GM21526 (cell line): ENCODE measurements at regions not wholly inside any gene's neighbourhood (a gene's known extent, or its start where the extent isn't known, plus 50 kb on each side); places are given as distances from the start of the nearest gene placed in this dataset.
"Not testable (repeated sequence)": the region's sequence is repeated elsewhere in the genome, so short reads cannot be mapped to it uniquely, and the experiment has no call there.

Source experiments
- ATAC-seq: cut with Tn5 transposase; IDR thresholded peaks from one replicate; pipeline ENCODE4 v1.9.1; 2021; ENCODE audit warnings: moderate library complexity; ENCODE audit not compliant: unreplicated experiment, low FRiP score

DNA sequence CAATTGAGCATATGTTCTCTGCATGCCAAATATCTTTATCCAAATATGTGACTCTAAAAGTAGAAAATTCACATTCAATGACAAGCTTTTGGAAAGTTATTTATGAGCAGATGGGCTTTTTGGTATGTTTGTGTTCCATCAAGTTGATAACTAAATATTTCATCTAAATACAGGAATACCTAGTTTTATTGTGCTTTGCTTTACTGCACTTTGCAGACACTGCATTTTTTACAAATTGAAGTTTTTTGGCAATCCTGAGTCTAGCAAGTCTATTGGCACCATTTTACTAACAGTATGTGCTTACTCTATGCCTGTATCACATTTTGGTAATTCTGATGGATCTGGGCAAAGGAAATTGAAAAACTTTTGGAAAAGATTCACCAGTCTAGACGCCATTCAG lies 133.8 kb downstream of the ATXN7L3B start:
- ATAC-seq, result no peak

DNA sequence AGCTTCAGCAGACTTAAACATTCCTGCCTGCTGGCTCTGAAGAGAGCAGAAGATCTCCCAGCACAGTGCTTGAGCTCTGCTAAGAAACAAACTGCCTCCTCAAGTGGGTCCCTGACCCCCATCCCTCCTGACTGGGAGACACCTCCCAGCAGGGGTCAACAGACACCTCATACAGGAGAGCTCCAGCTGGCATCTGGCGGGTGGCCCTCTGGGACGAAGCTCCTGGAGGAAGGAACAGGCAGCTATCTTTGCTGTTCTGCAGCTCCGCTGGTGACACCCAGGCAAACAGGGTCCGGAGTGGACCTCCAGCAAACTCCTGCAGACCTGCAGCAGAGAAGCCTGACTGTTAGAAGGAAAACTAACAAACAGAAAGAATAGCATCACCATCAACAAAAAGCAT lies 139.3 kb downstream of the ATXN7L3B start:
- ATAC-seq, result not testable (repeated sequence)

DNA sequence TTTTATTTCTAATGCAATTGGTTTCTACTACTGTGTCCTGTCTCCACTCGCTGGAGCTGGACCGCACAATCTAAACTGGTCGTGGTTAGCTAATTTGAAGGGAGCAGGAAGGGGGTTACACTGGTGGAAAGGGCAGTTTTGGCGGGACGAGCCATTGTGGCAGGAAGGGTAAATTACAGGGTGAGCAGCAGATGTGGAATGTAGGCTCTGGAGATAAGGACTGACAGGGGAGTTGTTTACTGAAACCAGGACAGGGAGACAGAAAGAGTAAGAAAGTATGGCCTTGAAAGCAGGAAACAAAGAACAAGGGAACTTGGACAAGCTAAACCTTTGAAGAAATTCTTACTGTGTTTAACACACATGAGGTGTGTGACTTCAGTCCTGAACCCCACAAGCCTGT lies 147.8 kb downstream of the ATXN7L3B start:
- no peak for ATAC-seq

DNA sequence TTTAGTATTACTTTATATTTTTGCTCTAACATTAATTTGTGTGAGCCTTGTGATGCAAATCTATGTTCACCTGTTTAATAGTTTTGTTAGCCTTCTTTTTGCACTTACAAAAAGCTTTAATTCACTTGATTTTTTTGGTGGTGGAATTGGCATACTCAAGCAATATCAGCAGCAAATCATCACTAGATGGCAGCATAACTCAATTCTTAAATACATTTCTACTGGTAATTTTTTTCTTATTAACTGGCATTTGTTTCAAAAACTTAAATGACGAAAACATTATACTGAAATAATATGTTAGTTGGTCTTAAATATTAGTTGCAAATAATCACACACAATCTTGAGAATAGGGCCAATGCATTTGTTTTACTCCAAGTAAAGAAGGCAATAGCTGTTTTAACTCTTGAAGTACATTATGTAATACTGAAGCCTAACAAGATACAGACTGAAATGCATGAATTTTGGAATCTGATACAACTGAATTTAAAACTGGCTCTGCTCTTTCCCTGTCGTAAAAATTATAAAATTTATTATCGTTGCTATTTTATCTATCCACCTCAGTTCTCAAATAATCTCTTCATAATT lies 151.5 kb downstream of the ATXN7L3B start:
- ATAC-seq, result no peak

DNA sequence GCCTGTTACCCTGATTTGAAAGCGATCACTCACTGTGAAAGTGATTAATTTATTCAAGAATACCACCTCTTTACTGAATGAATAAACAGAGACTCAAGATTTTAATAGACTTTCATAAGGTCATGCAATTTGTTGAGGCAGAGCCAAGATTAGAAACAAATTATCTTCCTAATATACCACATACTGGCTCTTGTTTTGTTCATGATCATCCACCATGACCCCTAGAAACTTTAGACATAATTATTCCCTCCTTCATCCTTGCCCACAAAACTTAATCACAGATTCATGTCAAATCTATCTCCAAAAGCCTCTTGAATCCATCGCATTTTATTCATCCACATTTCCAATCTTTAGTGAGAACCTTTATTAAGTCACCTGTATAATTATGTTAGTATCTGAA lies 152.3 kb downstream of the ATXN7L3B start:
- ATAC-seq, result no peak

DNA sequence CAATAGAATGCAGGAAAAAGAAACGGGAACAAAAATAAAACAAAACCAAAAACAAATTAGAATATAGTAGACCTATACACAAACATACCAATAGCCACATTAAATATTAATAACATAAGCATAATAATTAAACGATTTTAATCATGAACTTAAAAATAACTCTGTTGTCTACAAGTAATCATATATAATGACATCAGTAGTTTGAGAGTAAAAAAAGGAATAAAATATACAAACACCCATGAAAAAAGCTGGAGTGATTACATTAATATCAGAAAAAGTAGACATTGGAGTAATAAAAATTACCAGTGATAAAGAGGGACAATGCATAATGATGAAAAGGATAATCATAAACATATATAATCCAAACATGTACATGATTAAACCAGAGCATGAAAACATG lies 181.8 kb downstream of the ATXN7L3B start:
- ATAC-seq, result no peak

DNA sequence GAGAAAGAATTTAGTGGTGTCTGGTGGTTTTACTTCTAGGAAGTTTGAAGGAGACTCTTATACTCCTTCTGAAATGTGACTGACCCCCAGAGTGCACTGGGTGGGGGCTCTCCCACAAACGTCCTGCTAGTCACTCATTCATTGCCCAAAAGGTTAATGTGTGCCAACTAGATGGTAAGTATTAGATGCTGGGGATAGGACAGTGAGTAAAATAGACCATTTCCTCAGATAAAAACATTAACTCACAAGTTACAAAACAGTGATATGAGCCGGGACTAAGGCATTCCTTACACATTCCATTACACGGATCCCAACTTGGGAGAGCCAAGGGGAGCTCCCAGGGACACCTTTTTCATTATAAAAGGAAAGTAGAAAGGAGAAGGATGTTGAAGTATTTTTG lies 185.1 kb downstream of the ATXN7L3B start:
- ATAC-seq, result no peak

DNA sequence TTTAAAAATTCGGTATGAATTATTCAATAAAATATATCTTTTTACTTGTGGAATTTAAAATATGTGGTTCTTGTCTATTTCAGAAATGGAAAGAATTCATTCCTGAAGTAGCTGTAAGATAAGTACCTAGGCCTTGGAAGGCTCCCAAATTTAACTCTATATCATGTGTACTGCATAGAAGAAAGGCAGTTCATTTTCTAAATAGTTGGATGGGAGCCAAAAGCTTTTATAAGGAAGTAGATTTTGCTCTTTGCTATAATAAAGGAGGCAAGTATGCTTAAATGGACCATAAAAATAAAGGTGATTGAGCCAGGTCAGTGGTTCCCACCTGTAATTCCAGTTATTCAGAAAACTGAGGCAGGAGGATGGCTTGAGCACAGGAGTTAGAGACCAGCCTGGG lies 187.5 kb downstream of the ATXN7L3B start:
- no peak for ATAC-seq

DNA sequence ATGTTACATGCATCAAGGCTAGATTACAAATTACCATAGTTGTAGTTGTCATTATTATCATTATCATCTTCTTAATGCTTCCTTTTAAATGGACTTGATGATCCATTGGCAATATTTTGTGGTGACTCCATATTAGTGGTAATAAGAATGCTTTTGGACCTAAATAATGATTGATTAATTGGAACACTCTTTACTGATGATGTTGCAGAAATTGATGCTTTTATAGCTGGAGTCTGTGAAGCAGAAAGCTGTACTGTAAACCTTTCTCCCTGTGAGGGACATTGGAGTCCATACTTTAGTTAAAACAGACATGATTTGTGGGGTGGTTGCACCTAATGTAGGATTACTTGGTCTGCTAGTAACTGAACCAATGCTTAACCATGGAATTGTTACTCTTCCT lies 190.4 kb downstream of the ATXN7L3B start:
- no peak for ATAC-seq

DNA sequence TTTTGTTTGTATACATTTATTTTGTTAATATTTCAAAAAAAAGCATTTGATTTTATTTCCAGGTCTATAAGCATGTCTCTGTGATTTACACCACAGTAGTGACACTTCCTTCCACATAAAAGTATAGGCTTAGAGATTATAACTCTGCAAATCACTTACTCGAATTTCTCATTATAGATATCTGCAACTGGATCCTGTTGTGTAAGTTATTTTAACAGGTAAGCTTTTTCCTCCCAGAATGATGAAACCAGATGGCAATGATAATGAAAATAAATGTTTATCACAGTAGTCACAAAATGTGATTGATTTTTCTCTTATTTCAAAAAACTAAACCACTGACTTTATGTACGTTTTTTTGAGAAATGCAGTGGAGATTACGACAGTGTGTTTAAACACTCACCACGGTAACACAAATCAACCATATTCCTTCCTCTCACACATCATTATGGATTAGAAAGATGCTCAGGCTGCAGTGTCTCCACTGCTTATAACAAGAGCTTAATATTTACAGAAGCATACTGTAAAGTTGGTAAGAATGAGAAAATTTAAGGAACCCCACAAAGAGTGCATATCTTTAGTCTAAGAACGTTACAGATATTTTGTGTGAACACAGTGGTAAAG lies 194.6 kb downstream of the ATXN7L3B start:
- ATAC-seq, result no peak

DNA sequence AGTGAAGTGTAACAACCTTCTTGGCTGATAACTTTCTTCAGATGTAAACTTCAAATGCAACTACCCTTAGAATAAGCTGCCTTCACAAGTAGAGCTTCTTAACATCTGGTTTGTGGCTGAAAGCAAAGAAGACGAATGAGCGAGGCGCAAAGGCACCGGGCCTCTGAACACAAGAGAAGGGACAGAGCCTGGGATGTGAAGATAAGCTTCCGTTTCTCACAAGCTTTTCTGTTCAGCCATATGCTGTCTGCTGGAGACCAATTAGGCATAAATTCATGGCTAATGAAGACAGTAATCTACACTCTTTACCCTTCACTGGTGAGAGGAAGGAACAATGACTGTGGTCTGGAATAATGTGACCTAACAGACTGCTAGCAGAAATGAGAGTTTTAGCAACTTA lies 195.2 kb downstream of the ATXN7L3B start:
- no peak for ATAC-seq

DNA sequence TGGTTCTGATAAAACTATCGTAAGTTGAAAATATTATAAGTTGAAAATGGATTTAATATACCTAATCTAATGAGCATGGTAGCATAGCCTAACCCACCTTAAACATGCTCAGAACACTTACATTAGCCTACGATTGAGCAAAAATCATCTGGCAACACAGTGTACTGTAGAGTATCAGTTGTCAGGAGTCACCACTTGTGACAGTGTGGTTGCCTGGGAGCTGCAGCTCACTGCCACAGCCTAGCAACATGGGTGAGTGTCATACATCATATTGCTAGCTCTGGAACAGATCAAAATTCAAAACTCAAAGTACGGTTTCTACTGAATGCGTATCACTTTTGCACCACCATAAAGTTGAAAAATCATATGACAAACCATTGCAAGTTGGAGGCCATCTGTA lies 203.5 kb downstream of the ATXN7L3B start:
- ATAC-seq, result no peak

DNA sequence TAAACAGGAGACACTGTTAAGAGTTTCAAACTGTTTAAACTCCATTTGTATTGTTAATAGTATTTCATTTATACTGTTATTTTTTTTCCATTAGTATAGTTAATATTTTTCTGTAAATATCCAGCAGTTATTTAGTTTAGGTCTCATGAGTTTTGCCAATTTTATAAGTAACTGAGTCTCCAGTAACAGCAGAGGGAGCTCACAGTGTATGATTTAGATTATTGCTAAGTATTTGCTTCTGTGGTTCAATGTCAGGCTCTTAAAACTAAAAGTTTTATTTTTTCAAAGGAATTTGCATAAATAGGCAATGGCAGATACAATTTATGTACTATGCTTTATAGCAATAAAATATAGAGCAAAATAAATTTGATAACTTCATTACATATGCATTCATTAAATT lies 209.7 kb downstream of the ATXN7L3B start:
- no peak for ATAC-seq

DNA sequence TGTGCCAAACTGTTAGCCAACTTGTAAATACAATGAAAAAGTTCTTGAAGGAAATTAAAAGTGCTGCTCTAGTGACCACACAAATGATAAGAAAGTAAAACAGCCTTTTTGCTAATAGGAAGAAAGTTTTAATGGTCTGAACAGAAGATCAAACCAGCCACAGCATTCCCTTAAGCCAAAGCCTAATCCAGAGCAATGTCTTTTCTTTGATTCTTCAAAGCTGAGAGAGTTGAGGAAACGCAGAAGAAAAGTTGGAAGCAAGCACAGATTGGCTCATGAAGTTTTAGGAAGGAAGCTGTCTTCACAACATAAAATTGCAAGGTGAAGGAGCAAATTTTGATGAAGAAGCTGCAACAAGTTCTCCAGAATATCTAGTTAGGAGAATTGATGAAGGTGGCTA lies 213.8 kb downstream of the ATXN7L3B start:
- ATAC-seq, result no peak

DNA sequence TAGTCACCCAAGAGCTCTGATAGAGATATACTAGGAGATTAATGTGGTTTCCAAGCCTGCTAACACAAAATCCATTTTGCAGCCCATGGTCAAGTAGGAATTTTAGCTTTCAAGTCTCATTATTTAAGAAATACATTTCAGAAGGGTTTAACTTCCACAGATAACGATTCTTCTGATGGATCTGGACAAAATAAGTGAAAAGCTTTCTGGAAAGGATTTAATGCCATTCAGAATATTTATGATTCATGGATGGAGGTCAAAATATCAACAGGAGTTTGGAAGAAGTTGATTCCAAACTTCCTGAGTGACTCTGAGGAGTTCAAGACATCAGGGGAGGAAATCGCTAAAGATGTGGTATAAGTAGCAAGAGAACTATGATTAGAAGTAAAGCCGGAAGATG lies 214.6 kb downstream of the ATXN7L3B start:
- no peak for ATAC-seq

DNA sequence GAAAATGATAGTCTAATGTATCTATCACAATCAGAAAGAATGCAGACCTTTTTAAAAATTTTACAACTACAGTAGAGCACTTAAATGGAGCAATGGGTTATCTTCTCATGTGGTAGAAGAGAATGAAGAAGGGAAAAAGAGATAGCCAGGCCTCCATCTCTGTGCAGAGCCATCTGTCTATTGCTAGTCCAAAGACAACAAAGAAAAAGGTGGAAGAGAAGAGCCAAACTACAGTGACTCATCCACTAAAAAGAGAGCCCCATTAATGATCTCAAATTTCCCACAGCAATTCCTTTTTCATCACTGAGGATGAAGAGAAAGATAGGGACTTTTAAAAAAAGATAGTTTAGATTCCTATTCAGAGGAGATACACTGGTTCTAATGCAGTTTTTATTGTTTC lies 232.9 kb downstream of the ATXN7L3B start:
- ATAC-seq, result no peak

DNA sequence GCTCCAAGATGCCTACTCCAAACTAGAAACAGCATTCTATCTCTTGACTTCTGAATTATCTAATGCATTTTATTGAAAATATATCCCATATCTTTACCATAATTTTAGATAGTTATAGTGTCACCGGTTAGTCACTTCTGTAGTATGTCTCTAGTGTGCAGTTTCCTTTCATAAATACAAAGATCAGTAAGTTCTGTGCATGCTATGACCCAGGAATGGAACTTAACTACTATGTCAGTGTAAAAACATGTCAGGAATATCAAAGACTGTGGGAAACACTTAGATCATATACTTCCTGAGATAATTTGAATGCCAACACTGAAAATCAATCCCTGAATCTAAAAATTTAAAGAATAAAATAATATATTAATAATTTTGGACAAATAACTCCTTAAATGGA lies 237.6 kb downstream of the ATXN7L3B start:
- ATAC-seq, result no peak

DNA sequence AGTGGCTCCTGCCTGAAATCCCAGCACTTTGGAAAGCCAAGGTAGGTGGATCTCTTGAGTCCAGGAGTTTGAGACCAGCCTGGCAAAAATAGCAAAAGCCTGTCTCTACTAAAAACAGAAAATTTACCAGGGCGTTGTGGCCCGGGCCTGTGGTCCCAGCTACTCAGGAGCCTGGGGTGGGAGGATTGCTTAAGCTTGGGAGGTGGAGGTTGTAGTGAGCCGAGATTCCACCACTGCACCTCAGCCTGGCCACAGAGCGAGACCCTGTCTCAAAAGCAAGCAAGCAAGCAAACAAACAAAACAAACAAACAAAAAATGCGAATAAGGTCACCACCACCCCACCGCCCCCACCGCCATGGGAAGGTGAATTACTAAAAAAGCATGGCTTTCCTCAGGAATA lies 238.7 kb downstream of the ATXN7L3B start:
- ATAC-seq, result no peak

DNA sequence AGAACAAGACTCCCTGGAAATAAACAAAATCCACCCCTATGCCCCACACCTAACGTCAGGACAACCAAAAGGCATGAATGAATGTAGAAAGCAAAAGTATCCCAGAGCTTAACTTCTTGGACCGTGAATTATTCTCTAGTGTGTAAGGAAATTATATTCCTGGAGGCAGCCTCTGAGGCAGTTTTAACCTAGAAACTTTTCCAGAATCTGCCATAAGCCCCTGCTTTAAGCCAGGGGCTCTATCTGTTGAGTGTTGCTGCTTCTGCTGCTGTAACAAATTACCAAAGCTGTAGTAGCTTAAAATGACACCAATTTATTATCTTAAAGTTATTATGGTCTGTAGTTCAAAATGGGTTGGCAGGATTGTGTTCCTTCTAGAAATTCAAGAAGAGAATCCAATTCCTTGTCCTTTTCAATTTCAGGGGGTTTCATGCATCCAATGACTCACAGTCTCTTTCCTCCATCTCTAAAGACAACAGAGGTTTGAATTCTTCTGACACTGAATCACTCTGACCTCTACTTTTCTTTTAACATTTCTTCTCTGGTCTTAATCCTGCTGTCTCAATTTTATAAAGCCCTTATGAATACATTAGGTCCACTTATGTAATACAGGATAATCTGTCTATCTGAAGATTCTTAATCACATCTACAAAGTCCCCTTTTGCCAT lies 242.7 kb downstream of the ATXN7L3B start:
- ATAC-seq, result no peak

DNA sequence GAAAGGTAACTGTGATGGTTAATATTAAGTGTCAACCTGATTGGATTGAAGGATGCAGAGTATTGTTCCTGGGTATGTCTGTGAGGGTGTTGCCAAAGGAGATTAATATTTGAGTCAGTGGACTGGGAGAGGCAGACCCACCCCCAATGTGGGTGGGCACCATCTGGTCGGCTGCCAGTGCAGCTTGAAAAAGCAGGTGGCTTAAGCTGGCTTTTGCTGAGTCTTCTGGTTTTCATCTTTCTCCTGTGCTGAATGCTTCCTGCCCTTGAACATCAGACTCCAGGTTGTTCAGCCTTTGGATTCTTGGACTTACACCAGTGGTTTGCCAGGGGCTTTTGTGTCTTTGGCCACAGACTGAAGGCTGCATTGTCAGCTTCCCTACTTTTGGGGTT lies 243.2 kb downstream of the ATXN7L3B start:
- not testable (repeated sequence) for ATAC-seq

DNA sequence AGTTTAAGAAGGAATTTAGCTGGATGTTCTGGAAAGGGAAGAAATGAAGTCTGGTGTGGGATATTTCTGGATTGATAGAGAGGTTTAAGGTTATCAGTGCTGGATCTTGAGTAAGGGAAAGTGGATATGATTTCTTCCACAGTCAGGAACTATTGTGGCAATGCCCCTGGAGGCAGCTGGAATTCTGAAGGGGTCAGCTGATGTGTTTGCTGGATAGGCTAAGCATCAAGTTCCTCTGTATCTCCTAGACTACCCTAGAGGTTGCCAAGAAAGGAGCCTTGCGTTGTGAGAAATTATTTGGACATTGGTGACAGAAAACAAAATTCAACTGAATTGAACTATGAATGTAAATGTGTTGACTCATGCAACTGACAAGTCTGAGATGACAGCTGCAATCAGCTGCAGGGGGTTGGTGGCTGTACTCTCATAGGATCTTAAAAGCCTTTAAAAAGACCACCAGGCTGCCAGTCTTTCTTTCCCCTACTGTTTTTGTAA lies 244.4 kb downstream of the ATXN7L3B start:
- no peak for ATAC-seq

DNA sequence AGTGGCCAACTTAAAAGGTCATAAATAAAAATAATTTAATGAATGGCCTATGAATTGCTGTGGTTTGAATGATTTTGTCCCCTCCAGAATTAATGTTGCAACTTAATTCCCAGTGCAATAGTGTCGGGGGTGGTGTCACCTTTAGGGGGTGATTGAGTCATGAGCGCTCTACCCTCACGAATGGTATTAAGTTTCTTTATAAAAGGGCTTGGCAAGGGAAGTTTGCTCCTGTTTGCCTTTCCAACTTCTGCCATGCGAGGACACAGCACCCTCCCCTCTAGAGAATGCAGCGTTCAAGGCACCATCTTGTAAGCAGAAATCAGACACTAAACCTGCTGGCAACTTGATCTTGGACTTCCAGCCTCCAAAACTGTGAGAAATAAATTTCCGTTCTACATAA lies 253.3 kb downstream of the ATXN7L3B start:
- no peak for ATAC-seq
